Inflammatory macrophage (primary cell): ENCODE measurements at regions not wholly inside any gene's neighbourhood (a gene's known extent, or its start where the extent isn't known, plus 50 kb on each side); places are given as distances from the start of the nearest gene placed in this dataset.

ENCODE experiments used
- DNase-seq, 2 donors: peaks; one replicate each; pipeline ENCODE4 v3.0.0-alpha.2; 2020 to 2022

GRCh38 chr5:54741711-54742110 is 224.2 kb downstream of the SNX18 start:
- DNase-seq, result peak in 1 of 2 donors; percentile 31

GRCh38 chr5:54740141-54740540 is 222.6 kb downstream of the SNX18 start:
- no peak for DNase-seq

GRCh38 chr5:54739371-54739770 is 221.8 kb downstream of the SNX18 start:
- no peak for DNase-seq

- no peak for DNase-seq
These were observed 221.4 kb downstream of the SNX18 start for GRCh38 chr5:54738973-54739367.

GRCh38 chr5:54738118-54738972 is 220.8 kb downstream of the SNX18 start:
- peak; percentile 65 to 71 for DNase-seq

GRCh38 chr5:54736003-54736797 is 218.6 kb downstream of the SNX18 start:
- no peak for DNase-seq

- DNase-seq, result no peak
These were observed 215.5 kb downstream of the SNX18 start for GRCh38 chr5:54733101-54733500.

GRCh38 chr5:54732108-54732507 is 214.5 kb downstream of the SNX18 start:
- DNase-seq, result no peak

GRCh38 chr5:54728588-54728915 is 211.0 kb downstream of the SNX18 start:
- DNase-seq, result peak; percentile 45 to 62

GRCh38 chr5:54727874-54728587 is 210.5 kb downstream of the SNX18 start:
- peak in 1 of 2 donors; percentile 71 for DNase-seq

GRCh38 chr5:54725391-54726280 is 208.1 kb downstream of the SNX18 start:
- no peak for DNase-seq

- no peak for DNase-seq
These were observed 205.4 kb downstream of the SNX18 start for GRCh38 chr5:54722846-54723433.

GRCh38 chr5:54721951-54722654 is 204.5 kb downstream of the SNX18 start:
- DNase-seq, result no peak

- no peak for DNase-seq
These were observed 203.6 kb downstream of the SNX18 start for GRCh38 chr5:54721116-54721515.

GRCh38 chr5:54720341-54720740 is 202.8 kb downstream of the SNX18 start:
- DNase-seq, result no peak

GRCh38 chr5:54719384-54720283 is 202.1 kb downstream of the SNX18 start:
- DNase-seq, result peak; percentile 10 to 40

- no peak for DNase-seq
These were observed 201.1 kb downstream of the SNX18 start for GRCh38 chr5:54718656-54719055.

GRCh38 chr5:54717870-54718269 is 200.3 kb downstream of the SNX18 start:
- no peak for DNase-seq

- peak in 1 of 2 donors; percentile 48 for DNase-seq
These were observed 199.9 kb downstream of the SNX18 start for GRCh38 chr5:54717459-54717858.
